ENCODE measurements at regions not wholly inside any gene's neighbourhood (a gene's known extent, or its start where the extent isn't known, plus 50 kb on each side); places are given as distances from the start of the nearest gene placed in this dataset.

GRCh38 chr12:4196805-4197420 lies 76.6 kb upstream of the CCND2 start:
- TF ChIP-seq RAD21 (IDR thresholded peaks at IDR 0.05; ENCODE audit: low read depth) = no peak
- TF ChIP-seq, protein P1, sequence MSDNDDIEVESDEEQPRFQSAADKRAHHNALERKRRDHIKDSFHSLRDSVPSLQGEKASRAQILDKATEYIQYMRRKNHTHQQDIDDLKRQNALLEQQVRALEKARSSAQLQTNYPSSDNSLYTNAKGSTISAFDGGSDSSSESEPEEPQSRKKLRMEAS (IDR thresholded peaks at IDR 0.05) = no peak
- no peak for TF ChIP-seq CEBPB (IDR thresholded peaks at IDR 0.05)
- no peak for TF ChIP-seq NFIC (IDR thresholded peaks at IDR 0.05)

DNA sequence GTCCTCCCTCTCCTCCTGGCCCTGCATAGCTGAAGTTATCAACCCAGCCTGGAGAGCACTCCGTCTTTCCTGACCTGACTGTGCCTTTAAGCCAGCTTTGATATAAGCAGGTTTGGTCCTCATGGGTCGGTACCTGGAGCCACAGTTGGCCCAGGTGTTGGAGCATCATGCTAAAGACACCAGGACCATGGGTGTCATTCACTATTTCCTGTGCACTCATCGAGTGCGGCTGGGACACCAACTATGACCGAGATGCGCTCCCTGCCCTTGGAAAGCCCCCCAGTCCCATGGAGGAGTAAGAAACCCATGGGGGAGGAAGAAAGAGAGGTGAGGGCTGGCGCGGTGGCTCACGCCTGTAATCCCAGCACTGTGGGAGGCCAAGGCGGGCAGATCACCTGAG lies 78.9 kb upstream of the CCND2 start:
- no peak for TF ChIP-seq FOXM1 (IDR thresholded peaks at IDR 0.05; ENCODE audit: borderline replicate concordance, low read depth)
- TF ChIP-seq ZBTB7A (IDR thresholded peaks at IDR 0.05; ENCODE audit: low read depth) = no peak
- no peak for TF ChIP-seq YY1 (IDR thresholded peaks at IDR 0.05; ENCODE audit: low read depth)
- no peak for TF ChIP-seq TAF1 (IDR thresholded peaks at IDR 0.05; ENCODE audit: low read depth)
- TF ChIP-seq REST (IDR thresholded peaks at IDR 0.05; ENCODE audit: low read depth) = no peak
- TF ChIP-seq CEBPB (IDR thresholded peaks at IDR 0.05) = no peak
- TF ChIP-seq CREB1 (IDR thresholded peaks at IDR 0.05; ENCODE audit: low read depth) = no peak
- TF ChIP-seq RAD21 (IDR thresholded peaks at IDR 0.05; ENCODE audit: low read depth) = no peak
- TF ChIP-seq TCF12 (IDR thresholded peaks at IDR 0.05; ENCODE audit: low read depth) = no peak
- no peak for TF ChIP-seq EP300 (IDR thresholded peaks at IDR 0.05; ENCODE audit: borderline replicate concordance)
- TF ChIP-seq, protein P1 (IDR thresholded peaks at IDR 0.05) = no peak
- no peak for TF ChIP-seq TEAD4 (IDR thresholded peaks at IDR 0.05)
- no peak for TF ChIP-seq NFIC (IDR thresholded peaks at IDR 0.05)
- no peak for TF ChIP-seq USF1 (IDR thresholded peaks at IDR 0.05)
- TF ChIP-seq EGR1 (IDR thresholded peaks at IDR 0.05) = no peak

DNA sequence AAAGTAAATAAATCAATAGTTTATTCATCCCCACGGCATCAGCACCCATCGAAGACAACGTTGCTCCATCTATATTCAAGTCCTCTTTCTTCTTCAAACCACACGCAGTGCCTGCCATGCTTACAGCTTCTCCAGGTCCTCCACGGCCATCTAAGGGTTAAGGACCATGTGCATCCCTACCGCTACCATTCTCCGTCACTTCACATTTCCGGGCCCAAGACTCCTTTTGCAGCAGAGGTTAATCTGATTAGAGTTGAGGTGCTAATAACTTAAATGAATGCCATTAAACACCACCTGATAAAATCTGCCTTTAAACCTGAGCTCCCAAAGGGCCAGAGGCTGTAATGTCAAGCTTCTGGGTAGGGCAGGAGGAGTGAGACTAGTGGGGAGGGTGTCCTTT lies 79.7 kb upstream of the CCND2 start:
- TF ChIP-seq RAD21 (IDR thresholded peaks at IDR 0.05; ENCODE audit: low read depth) (no peak), TEAD4 (IDR thresholded peaks at IDR 0.05) (no peak), EP300 (IDR thresholded peaks at IDR 0.05; ENCODE audit: borderline replicate concordance) (no peak), CREB1 (IDR thresholded peaks at IDR 0.05; ENCODE audit: low read depth) (no peak), ZBTB7A (IDR thresholded peaks at IDR 0.05; ENCODE audit: low read depth) (no peak), EGR1 (IDR thresholded peaks at IDR 0.05) (no peak), NFIC (IDR thresholded peaks at IDR 0.05) (no peak), REST (IDR thresholded peaks at IDR 0.05; ENCODE audit: low read depth) (no peak), TCF12 (IDR thresholded peaks at IDR 0.05; ENCODE audit: low read depth) (no peak), USF1 (IDR thresholded peaks at IDR 0.05) (no peak), FOXM1 (IDR thresholded peaks at IDR 0.05; ENCODE audit: borderline replicate concordance, low read depth) (no peak), TAF1 (IDR thresholded peaks at IDR 0.05; ENCODE audit: low read depth) (no peak), CEBPB (IDR thresholded peaks at IDR 0.05) (no peak), YY1 (IDR thresholded peaks at IDR 0.05; ENCODE audit: low read depth) (no peak)
- TF ChIP-seq, protein P1 (IDR thresholded peaks at IDR 0.05) = no peak

- no peak for TF ChIP-seq ZBTB7A (IDR thresholded peaks at IDR 0.05; ENCODE audit: low read depth)
- no peak for TF ChIP-seq USF1 (IDR thresholded peaks at IDR 0.05)
- no peak for TF ChIP-seq FOXM1 (IDR thresholded peaks at IDR 0.05; ENCODE audit: borderline replicate concordance, low read depth)
- no peak for TF ChIP-seq EGR1 (IDR thresholded peaks at IDR 0.05)
- TF ChIP-seq REST (IDR thresholded peaks at IDR 0.05; ENCODE audit: low read depth) = no peak
- no peak for TF ChIP-seq EP300 (IDR thresholded peaks at IDR 0.05; ENCODE audit: borderline replicate concordance)
- TF ChIP-seq TCF12 (IDR thresholded peaks at IDR 0.05; ENCODE audit: low read depth) = no peak
- TF ChIP-seq TAF1 (IDR thresholded peaks at IDR 0.05; ENCODE audit: low read depth) = no peak
- TF ChIP-seq NFIC (IDR thresholded peaks at IDR 0.05) = no peak
Measured at GRCh38 chr12:4191642-4192041, 81.9 kb upstream of the CCND2 start.
